HUDEP-2 (cell line): ENCODE measurements at regions not wholly inside any gene's neighbourhood (a gene's known extent, or its start where the extent isn't known, plus 50 kb on each side); places are given as distances from the start of the nearest gene placed in this dataset.
"Not testable (repeated sequence)": the region's sequence is repeated elsewhere in the genome, so short reads cannot be mapped to it uniquely, and the experiment has no call there.

ENCODE experiments used
- DNase-seq, 76 experiments: peaks; one replicate each; lab custom pipeline; 2025; ENCODE audit not compliant: unreplicated experiment in 76 of 76; lab: John Stamatoyannopoulos, UW

DNA sequence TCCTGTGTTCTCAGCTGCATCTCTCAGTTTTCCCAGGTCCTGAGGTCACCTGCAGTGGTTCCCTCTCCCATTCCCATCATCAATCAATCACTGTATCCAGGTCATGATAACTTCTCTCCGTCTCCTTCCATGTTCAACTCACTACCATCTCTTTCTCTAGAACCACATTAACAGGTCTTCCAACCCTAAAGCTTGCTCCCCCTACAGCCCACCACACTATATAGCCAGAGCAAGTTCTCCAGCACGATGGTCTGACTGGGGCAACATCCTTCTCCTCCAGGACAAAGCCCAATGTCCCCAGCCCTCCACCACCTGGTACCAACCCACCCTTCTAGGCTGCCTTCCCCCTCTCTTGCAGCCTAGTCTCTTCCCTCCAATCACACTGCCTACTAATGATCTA lies 241.6 kb downstream of the CDK5RAP2 start:
- DNase-seq = no peak

DNA sequence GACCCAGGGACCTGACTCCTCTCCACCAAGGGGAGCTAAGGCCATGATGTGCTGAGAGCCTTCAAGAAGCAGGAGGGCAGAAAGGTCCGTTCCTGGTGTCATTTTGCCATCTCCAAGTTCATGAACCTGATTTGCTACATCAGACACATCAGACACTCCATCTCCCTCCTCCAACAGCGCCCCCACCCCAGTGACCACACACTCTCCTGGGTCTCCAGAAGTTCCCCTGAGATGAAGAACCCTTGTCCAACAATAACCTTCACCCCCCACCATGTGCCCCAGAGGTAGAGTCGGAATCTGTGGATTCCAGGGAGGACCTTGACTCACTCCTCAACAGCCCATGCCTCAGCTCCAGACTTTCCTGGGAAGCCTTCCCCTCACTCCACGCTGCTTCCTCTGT lies 242.8 kb downstream of the CDK5RAP2 start:
- no peak for DNase-seq

DNA sequence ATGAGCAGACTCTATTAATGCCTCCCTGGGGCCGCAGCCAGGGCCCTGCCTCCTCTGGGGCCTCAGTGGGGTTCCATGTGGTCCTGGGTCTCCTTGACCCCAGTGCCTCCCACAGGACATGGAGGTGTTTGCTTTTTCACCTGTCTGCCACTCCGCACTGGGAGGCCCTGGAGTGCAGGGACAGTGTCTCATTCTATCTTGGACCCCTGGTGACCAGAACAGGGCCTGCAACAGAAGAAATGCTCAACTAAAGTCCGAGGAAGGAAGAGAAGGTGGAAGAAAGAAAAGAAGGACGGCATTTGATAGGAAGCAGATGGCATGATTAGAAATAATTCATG lies 243.2 kb downstream of the CDK5RAP2 start:
- no peak for DNase-seq

DNA sequence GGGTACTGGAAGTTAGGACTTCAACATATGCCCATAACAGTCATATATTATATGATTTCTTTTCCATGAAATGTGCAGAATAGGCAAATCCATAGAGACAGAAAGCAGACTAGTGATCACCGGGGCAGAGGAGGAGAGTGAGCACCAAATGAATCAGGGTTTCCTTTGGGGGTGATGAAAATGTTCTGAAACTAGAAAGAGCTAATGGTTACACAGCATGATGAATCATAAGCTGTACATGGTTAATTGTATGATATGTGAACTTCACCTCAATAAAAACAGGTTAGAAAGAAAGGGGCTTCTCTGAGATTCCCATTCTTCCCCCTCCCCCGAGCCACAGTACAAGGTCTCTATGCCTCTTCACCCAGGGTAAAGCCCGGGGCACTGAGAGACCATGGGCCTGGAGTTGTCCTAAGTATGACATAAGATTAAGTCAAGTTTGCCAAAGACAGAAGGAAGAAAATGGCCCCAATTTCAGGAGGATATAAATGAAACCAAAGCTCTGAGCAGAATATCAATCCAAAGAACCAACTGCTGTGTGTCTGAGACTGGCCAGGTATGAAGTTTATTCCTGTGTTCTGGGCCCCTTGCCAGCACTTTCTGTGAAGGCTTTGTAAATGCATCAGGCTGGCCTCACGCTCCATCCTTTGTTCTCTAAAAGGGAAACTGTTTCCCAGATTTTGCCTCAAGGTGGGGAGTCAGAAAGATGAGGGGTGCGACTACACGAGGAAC lies 243.8 kb downstream of the CDK5RAP2 start:
- DNase-seq = no peak

DNA sequence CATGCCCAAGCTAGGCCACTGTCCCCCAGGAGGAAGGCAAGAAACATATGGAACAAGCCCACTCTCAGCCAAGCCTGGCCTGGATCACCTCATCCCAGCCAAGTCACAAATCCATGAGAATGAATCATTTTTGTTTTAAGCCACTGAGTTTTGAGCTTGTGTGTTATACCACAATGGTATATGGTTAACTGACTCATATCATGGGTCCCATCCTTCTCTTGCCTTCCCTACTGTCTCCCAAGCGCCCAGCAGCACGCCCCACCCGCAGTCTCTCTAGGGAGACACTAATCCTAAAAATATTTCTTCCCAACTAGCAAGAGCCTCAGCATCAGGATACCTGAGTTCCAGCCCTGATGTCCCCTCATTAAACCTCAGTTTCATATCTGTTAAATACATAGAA lies 248.1 kb downstream of the CDK5RAP2 start:
- no peak for DNase-seq

DNA sequence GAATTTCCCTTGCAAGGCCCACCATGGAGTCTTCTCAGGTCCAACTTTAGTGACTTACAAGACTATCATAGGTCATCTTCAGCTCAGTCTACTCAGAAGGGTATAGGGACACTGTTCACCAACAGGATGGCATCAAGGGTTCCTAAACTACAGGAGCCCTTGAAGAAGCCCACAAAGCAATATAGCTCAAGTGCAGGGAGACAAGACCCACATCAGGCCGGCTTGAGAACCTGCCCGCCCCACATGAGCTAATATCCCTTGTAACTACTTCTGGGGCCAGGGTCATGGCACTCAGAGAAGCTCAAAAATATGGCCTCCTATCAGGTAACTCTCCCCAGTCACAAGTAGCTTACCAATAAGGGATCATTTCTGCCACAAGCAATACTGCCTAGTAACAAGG lies 249.9 kb downstream of the CDK5RAP2 start:
- no peak for DNase-seq

DNA sequence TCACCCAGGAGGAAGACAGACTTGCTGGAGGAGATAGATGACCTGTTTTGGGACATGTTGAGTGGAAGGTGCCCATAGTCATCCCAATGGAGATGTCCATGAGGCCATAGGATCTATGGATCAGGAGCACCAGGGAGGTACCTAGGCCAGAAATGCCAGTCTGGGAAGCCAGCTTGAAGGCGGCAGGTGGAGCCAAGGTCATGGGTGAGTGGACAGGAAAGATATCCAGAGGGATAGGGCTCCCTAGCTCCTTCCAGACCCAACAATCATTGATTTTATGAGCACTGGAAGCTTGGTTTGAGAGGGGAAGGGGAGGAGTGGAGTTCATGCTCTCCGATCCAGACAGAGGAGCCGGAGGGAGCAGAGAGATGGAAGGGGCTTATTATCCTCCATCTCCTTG lies 252.6 kb downstream of the CDK5RAP2 start:
- DNase-seq = no peak

DNA sequence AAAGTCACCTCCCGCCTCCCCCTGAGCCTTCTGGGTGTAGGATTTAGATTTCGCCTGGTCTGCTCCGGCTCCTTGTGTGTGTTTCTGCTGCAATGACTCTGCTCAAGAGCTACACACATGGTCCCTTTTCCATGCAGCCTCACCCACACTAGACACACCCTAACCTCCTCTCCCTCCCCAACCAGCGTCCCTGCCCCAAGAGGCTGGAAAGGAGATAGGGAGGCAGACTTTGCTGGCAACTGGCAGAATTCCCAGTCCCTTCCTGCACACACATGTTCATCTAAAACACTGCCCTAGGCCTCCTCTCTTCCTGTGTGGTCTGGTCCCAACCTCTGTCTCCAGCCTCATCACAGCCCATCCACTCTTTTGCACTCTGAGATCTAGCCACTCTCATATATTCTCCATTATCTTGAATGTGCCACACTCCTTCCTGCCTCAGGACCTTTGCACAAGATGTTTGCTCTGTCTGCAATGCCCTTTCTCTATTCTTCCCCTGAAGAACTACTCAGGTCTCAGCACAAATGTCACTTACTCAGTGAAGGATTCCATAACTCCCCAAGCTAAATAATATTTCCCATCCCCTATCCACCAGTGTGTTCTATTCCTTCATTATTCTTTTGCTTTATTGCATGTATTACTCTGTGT lies 253.8 kb downstream of the CDK5RAP2 start:
- no peak for DNase-seq

DNA sequence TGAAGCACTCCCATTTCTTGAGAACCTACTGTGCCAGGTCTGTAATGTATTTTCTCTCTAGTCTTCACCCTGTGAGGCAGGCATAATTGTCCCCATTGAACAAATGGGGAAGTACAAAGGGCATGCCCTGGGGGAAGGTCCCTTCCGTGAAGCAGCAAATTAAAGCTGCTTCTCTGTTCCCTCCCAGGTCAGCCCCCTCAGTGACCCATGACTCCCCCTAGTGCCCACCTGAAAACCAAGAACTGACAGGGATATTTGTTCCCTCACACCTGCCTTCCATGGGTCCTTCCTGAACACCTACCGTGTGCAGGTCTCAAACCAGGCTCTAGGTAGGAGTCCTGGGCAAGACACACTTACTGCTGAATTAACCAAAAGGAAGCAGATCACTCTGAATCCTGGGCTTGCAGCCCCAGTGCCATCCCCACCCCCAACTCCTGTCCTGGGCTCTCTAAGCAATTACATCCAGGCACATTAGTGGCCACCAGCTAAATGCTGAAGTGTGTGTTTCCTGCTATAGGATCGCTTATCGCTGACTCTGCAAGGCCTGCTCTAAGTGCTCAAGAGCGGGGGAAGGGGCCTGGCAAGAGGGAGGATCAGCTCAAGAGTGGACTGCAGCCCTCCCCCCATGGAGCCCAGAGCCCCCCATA lies 254.8 kb downstream of the CDK5RAP2 start:
- no peak for DNase-seq

DNA sequence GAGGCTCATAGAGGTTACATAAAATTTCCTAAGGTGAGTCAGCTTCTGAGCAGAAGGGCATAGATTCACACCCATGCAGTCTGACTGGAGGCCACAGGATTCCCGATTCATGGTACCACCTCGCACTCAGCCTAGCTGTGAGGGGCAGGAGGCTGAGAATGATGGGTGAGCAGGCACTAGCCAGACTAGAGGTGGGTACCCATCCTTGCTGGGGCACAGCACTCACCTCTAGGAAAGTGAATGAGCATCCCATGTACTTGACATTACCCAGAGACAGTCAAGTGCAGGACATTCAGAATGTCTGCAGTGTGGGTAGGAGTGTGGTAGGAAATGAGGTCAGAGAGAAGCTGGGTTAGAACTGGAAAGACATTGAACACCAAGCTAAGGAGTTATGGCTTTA lies 255.5 kb downstream of the CDK5RAP2 start:
- no peak for DNase-seq

DNA sequence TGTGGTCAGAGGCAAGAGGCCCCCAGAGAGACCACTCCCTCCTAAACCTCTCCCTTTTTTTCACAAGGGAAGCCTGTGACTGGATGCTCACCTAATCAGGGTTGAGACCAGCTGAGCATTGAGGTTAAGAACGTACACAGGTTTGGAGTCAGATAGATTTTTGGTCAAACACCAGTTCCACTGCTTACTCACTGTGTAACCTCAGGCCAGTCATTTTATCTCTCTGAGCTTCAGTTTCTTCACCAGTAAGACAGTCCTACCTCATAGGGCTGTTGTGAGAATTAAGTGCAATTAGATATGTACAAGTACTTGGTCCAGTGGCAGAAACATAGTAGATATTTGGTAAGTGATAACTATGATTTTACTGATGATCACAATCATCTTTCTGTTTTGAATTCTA lies 256.8 kb downstream of the CDK5RAP2 start:
- DNase-seq = no peak

DNA sequence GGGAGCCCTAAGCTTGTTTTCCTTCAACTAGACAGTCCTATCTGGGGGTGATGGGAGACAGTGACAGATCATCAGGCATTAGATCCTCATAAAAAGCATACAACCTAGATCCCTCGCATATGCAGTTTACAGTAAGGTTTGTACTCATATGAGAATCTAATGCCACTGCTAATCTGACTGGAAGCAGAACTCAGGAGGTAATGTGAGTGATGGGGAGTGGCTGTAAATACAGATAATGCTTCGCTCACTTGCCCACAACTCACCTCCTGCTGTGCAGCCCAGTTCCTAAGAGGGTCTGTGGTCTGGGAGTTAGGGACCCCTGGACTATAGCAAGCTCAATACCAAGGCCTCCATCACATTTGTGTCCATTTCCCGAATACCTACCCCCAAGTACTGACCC lies 260.5 kb downstream of the CDK5RAP2 start:
- no peak for DNase-seq

DNA sequence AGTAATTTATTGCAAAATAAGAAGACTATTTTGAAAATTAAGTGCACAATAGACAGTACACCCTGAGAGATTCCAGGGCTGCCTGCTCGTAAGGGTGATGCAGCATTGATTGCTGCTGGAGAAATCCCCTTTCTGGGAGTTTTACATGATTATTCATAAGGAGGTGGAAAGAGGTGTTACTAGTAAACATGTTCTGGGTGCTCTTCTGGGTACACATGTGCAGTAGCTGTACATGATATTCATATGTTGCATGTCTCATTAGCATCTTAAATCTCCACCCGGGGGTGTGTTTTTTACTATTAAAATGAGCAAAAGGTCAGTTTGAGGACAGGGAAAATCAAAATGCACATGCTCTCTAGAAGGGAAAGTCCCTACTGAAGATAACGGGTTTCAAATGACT lies 264.8 kb downstream of the CDK5RAP2 start:
- DNase-seq = no peak

DNA sequence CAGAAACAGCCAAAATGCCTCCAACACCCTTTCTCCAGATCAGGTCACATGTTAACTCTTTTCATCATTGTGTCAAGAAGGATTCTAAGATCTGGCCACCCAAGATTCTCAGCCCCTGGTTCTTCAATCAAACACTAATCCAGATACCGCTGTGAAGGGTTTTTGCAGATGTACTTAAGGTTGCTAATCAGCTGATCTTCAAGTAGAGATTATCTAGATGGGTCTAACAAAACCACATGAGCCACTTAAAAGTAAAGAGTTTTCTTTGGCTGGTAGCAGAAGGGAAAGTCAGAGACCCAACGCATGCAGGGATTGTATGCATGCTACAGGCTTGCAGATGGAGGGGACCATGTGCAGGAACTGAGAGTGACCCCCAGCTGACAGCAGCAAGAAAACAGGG lies 267.9 kb downstream of the CDK5RAP2 start:
- no peak for DNase-seq

DNA sequence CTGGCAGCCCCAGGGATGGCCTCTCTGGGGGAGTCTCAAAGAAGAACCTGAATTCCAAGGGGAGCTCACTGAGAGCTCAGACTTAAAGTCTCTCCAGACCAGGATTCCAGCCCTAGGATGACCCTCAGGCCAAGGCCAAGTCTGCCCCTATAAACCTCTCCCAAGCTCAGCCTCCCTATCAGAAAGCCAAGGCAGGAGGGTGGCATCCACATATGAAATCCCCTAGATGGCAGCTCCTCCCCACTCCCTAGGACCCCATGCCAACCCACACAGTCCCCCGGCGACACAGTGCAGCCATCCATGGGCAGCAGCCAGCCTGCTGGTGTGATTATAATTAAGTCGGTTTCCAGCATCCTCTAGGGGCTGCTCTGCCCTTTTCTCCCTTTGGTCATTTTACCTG lies 269.9 kb downstream of the CDK5RAP2 start:
- DNase-seq = no peak

DNA sequence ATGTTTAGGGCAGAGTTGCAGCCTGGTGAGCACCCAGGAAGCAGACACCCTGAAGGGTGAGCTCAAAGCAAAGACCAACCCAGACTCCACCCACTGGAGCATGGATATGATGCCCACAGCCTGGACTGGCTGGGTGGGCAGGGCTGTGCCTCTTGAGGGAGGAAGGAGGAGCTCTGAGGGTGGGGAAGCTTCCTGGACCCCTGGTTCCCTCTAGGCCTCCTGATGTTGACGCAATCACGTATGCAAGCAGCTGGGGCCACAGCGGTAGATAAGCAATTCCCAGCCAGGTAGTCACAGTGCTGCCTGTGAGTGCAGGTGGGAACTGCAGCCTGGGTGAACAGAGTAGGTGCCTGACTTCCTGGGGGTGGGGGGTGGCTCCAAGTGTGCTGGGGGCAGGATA lies 271.5 kb downstream of the CDK5RAP2 start:
- DNase-seq = no peak

DNA sequence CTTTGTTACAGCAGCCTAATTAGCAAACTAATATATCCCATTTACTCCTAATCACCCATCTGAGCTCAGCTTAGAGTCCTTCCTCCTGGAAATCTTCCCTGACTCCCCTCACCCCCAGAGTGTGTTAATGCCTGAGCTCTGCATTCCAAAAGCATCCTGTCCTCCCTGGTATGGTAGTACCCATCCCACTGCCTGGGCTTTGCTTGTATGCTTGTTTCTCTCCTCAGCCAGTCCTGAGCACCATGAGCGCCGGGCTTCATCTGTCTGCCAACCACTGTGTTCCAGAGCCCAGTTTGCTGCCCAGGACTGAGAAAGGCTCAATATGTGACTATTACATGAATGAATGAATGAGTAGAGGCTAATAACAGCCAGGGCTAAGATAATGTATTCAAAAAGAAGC lies 272.4 kb downstream of the CDK5RAP2 start:
- no peak for DNase-seq

DNA sequence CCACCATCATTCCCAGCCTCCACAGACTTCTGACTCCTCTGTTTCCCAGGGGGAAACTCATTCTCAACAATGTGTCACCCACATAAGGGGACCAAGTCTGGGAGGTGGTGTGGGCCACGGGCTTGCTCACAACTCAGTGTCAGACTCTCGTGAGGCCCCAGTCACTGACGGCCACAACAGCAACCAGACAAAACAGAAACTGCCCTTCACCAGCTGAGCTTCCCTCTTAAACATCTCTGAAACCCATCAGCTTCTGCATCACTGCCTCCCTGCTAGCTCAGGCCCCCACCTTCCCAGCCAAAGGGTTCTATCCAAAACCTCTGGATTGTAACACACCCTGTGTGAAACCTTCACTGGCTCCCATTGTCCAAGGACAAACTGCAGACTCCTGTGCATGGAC lies 273.4 kb downstream of the CDK5RAP2 start:
- no peak for DNase-seq

DNA sequence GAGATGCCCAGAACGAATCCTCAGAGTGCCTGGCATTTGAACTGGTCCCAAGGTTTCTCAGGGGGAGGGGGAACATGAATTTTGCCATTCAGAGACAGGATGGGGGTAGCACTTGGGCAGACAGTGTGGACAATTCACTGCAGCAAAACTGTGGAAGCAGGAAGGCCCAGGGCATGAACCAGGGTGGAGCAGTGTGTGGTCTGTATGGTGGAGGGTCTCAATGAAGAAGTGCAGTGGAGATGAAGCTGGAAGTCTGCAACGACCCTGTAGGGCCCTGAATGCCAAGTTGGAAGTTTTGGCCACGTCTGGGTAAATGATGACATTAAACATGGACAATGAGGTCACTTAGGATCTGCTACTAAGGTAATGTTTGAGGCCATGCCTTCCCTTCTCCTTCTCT lies 273.9 kb downstream of the CDK5RAP2 start:
- no peak for DNase-seq

DNA sequence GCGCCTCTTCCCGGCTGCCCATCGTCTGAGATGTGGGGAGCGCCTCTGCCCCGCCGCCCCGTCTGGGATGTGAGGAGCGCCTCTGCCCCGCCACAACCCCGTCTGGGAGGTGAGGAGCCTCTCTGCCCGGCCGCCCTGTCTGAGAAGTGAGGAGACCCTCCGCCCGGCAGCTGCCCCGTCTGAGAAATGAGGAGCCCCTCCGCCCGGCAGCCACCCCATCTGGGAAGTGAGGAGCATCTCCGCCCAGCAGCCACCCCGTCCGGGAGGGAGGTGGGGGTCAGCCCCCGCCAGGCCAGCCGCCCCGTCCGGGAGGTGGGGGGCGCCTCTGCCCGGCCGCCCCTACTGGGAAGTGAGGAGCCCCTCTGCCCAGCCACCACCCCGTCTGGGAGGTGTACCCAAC lies 275.1 kb downstream of the CDK5RAP2 start:
- not testable (repeated sequence) for DNase-seq

DNA sequence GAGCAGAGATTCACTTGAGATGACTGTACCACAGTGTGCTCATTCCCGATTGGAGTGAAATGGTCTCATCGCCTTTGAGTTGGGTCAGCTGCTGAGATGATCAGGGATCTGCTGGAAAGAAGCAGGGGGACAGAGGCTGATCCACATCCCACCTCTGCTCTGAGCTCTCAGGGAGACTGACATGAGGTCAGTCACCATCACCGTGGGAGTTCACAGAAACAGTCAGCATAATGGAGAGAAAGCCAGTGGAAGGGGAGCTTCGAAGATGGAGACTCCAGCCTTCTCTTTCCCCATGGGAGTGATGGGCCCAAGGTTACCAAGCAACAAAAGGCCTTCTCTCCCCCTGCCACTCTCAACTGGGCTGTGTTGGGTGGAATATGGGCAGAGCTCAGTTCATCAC lies 276.4 kb downstream of the CDK5RAP2 start:
- no peak for DNase-seq

DNA sequence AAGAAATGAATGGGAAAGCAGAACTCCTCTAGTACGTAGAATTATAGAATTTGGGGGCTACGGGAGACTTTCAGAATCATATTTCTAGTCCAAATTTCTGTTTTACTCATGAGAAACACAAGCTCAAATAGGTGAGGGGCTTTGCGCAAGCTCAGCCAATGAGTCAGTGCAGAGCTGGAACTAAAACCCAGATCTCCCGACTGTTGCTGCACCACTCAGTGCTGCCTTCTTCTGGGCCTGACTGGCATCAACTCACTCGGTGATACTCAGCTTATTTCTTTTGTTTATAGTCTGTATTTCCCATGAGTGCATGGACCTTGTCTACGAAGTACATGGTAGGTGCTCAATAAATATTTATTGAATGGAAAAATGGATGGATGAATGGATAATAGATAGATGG lies 280.2 kb downstream of the CDK5RAP2 start:
- no peak for DNase-seq
